CD14-positive monocyte (primary cell): ENCODE measurements at regions not wholly inside any gene's neighbourhood (a gene's known extent, or its start where the extent isn't known, plus 50 kb on each side); places are given as distances from the start of the nearest gene placed in this dataset.

Experiments
- DNase-seq, 3 donors: peaks; one replicate each; pipeline ENCODE4 v3.0.0-alpha.2; 2011 to 2022
- H2AFZ ChIP-seq: 2 replicates; pipeline ENCODE4 v1.6.0; 2012; ENCODE audit warnings: mild to moderate bottlenecking, low read depth, low read length, inconsistent platforms; ENCODE audit not compliant: insufficient read depth, poor library complexity, severe bottlenecking
- H3K27ac ChIP-seq, 2 donors: 1 replicate in 1 of 2; 2 replicates in 1 of 2; pipeline ENCODE4 v1.5.1; 2012 to 2013; ENCODE audit warnings: low read length in 2 of 2, control low read depth in 1 of 2, inconsistent platforms in 1 of 2, low read depth in 1 of 2, mild to moderate bottlenecking in 1 of 2
- H3K27me3 ChIP-seq, 2 donors: one replicate each; pipeline versions ENCODE4 v1.6.0 to v1.6.1; 2011 to 2013; ENCODE audit warnings: low read length in 2 of 2; ENCODE audit not compliant: control insufficient read depth in 2 of 2, insufficient read depth in 2 of 2
- H3K36me3 ChIP-seq, 2 donors: replicated peaks in 1 of 2; 1 replicate in 1 of 2; 2 replicates in 1 of 2; pipeline versions ENCODE4 v1.5.1 to v1.6.1; 2012 to 2013; ENCODE audit warnings: low read length in 2 of 2, control low read depth in 1 of 2, inconsistent platforms in 1 of 2, mild to moderate bottlenecking in 1 of 2; ENCODE audit not compliant: insufficient read depth in 2 of 2, control insufficient read depth in 1 of 2
- H3K4me1 ChIP-seq, 2 donors: 1 replicate in 1 of 2; 2 replicates in 1 of 2; pipeline versions ENCODE4 v1.5.1 to v1.6.1; 2012 to 2013; ENCODE audit warnings: low read length in 2 of 2, control low read depth in 1 of 2, inconsistent platforms in 1 of 2, mild to moderate bottlenecking in 1 of 2, moderate library complexity in 1 of 2; ENCODE audit not compliant: insufficient read depth in 2 of 2, control insufficient read depth in 1 of 2
- H3K4me2 ChIP-seq: replicated peaks from 2 replicates; pipeline ENCODE3; 2012; ENCODE audit warnings: low read length, moderate library complexity, mild to moderate bottlenecking; ENCODE audit not compliant: poor library complexity, severe bottlenecking; ENCODE audit errors: extremely low read depth
- H3K4me3 ChIP-seq, 3 experiments: fragments of 200-600 bp in 1 of 3; sonication (generic) in 1 of 3; replicated peaks in 1 of 3; 1 replicate in 2 of 3; 2 replicates in 1 of 3; pipeline ENCODE4 v1.5.1; 2011 to 2013; ENCODE audit warnings: low read length in 3 of 3, mild to moderate bottlenecking in 3 of 3, control low read depth in 2 of 3, low read depth in 2 of 3, inconsistent platforms in 1 of 3, moderate library complexity in 1 of 3
- H3K79me2 ChIP-seq: 2 replicates; pipeline ENCODE4 v1.6.0; 2012; ENCODE audit warnings: mild to moderate bottlenecking, control low read depth, inconsistent platforms, low read length, moderate library complexity; ENCODE audit not compliant: insufficient read depth
- H3K9ac ChIP-seq: 2 replicates; pipeline ENCODE4 v1.6.0; 2017; ENCODE audit warnings: low read length, mild to moderate bottlenecking; ENCODE audit not compliant: insufficient read depth, poor library complexity, severe bottlenecking
- H3K9me3 ChIP-seq, 2 donors: replicated peaks in 1 of 2; 1 replicate in 1 of 2; 2 replicates in 1 of 2; pipeline versions ENCODE4 v1.5.1 to v1.6.1; 2012 to 2013; ENCODE audit warnings: low read length in 2 of 2, control low read depth in 1 of 2; ENCODE audit not compliant: control insufficient read depth in 1 of 2, insufficient read depth in 1 of 2
- H4K20me1 ChIP-seq: 2 replicates; pipeline ENCODE4 v1.6.0; 2012; ENCODE audit warnings: mild to moderate bottlenecking, low read length, control low read depth, moderate library complexity; ENCODE audit not compliant: insufficient read depth
- H3K27ac Mint-ChIP-seq, 7 donors: one replicate each; pipeline ENCODE4 v1.8.0; 2020; ENCODE audit warnings: mild to moderate bottlenecking in 7 of 7, mixed read lengths in 7 of 7, moderate library complexity in 6 of 7, inconsistent platforms in 2 of 7
- H3K27me3 Mint-ChIP-seq, 3 donors: one replicate each; pipeline ENCODE4 v1.8.0; 2021 to 2022; ENCODE audit warnings: low read depth in 3 of 3, mild to moderate bottlenecking in 3 of 3, mixed read lengths in 3 of 3, moderate library complexity in 3 of 3, inconsistent platforms in 1 of 3
- H3K36me3 Mint-ChIP-seq, 2 donors: one replicate each; pipeline ENCODE4 v1.8.0; 2020; ENCODE audit warnings: mixed read lengths in 2 of 2, inconsistent platforms in 1 of 2, mild to moderate bottlenecking in 1 of 2
- H3K4me1 Mint-ChIP-seq: one replicate; pipeline ENCODE4 v1.8.0; 2020; ENCODE audit warnings: mild to moderate bottlenecking, mixed read lengths
- H3K4me3 Mint-ChIP-seq, 2 donors: one replicate each; pipeline ENCODE4 v1.8.0; 2020; ENCODE audit warnings: mild to moderate bottlenecking in 2 of 2, mixed read lengths in 2 of 2, moderate library complexity in 1 of 2
- H3K9me3 Mint-ChIP-seq, 7 donors: one replicate each; pipeline ENCODE4 v1.8.0; 2020 to 2022; ENCODE audit warnings: mixed read lengths in 7 of 7, mild to moderate bottlenecking in 6 of 7, moderate library complexity in 6 of 7, inconsistent platforms in 2 of 7
- CTCF ChIP-seq: fragments of 200-600 bp; IDR thresholded peaks from one replicate; pipeline ENCODE4 v1.8.0; 2022; ENCODE audit warnings: antibody characterized with exemption, mild to moderate bottlenecking
- WGBS: methylation state at CpG from one replicate; pipeline ENCODE4 v1.1.5; 2013; ENCODE audit warnings: missing lambda C conversion rate; ENCODE audit not compliant: insufficient coverage; 5-methylcytosine and 5-hydroxymethylcytosine counted together
- intact Hi-C, 2 donors: fragments of 100-400 bp; cut with micrococcal nuclease; formaldehyde crosslinking; loops; one replicate each; pipeline versions ENCODE4 v1.15.0 to v1.15.1; 2023

- H3K9ac ChIP-seq: no peak overlapping the region
- Mint-ChIP-seq H3K27ac (no peak overlapping the region), H3K36me3 (no peaks in the 10 kb centered on the region), H3K4me1 (no peaks in the 10 kb centered on the region), H3K9me3 (peaks cover 0 to 9% (median 5%) of the 10 kb centered on the region in 7 donors), H3K4me3 (no peak overlapping the region), H3K27me3 (no peaks in the 10 kb centered on the region)
- no peaks in the 10 kb centered on the region for H3K27me3 ChIP-seq
- no peak overlapping the region for H3K4me3 ChIP-seq
- no peaks in the 10 kb centered on the region for H3K36me3 ChIP-seq
- H3K4me2 ChIP-seq: no peak overlapping the region
- H3K9me3 ChIP-seq: no peaks in the 10 kb centered on the region
- 90% methylated on average over 2 of the region's 6 CpGs for WGBS
- H2AFZ ChIP-seq: no peak overlapping the region
- no peak for TF ChIP-seq CTCF
- H3K27ac ChIP-seq: no peak overlapping the region
- no peaks in the 10 kb centered on the region for H4K20me1 ChIP-seq
- DNase-seq: no peak
- no peaks in the 10 kb centered on the region for H3K4me1 ChIP-seq
- intact Hi-C loops: no loop called here
- no peaks in the 10 kb centered on the region for H3K79me2 ChIP-seq
Measured at GRCh38 chr13:58476206-58476918, 844.8 kb downstream of the PCDH17 start.

GRCh38 chr13:58478858-58479257 is 847.3 kb downstream of the PCDH17 start:
- no peaks in the 10 kb centered on the region for H3K4me1 ChIP-seq
- H3K4me3 ChIP-seq: no peak overlapping the region
- Mint-ChIP-seq H3K4me1 (no peaks in the 10 kb centered on the region), H3K9me3 (peaks cover 0 to 15% (median 8%) of the 10 kb centered on the region in 7 donors), H3K4me3 (no peak overlapping the region), H3K27ac (no peak overlapping the region), H3K27me3 (no peaks in the 10 kb centered on the region), H3K36me3 (no peaks in the 10 kb centered on the region)
- no peaks in the 10 kb centered on the region for H3K27me3 ChIP-seq
- H3K9ac ChIP-seq: no peak overlapping the region
- DNase-seq: no peak
- no peaks in the 10 kb centered on the region for H4K20me1 ChIP-seq
- H3K36me3 ChIP-seq: no peaks in the 10 kb centered on the region
- TF ChIP-seq CTCF: no peak
- H3K9me3 ChIP-seq: no peaks in the 10 kb centered on the region
- H3K79me2 ChIP-seq: no peaks in the 10 kb centered on the region
- no CpG with 5 or more reads among the region's 1 CpG for whole genome bisulfite sequencing
- no peak overlapping the region for H3K4me2 ChIP-seq
- intact Hi-C loops: no loop called here
- H3K27ac ChIP-seq: no peak overlapping the region
- no peak overlapping the region for H2AFZ ChIP-seq
